Spleen (tissue), 7 donors: ENCODE measurements at regions not wholly inside any gene's neighbourhood (a gene's known extent, or its start where the extent isn't known, plus 50 kb on each side); places are given as distances from the start of the nearest gene placed in this dataset.

Source experiments
- CTCF ChIP-seq, 11 experiments: fragments of 200-600 bp in 7 of 11; fragments of 450-650 bp in 4 of 11; sonication (generic) in 4 of 11; IDR thresholded peaks in 8 of 11; conservative IDR thresholded peaks in 3 of 11; 1 replicate in 7 of 11; 2 replicates in 4 of 11; pipeline versions ENCODE4 v1.4.0 to v1.8.0; 2016 to 2021; ENCODE audit warnings: antibody characterized with exemption in 11 of 11, inconsistent platforms in 4 of 11, mild to moderate bottlenecking in 1 of 11
- POLR2AphosphoS5 ChIP-seq, 3 donors: sonication (generic); formaldehyde crosslinking; IDR thresholded peaks; one replicate each; pipeline ENCODE4 v1.5.1; 2017; ENCODE audit warnings: antibody characterized with exemption in 3 of 3
- donor health status: DM: no; HTN: no; CAD: no; lungs with moderate emphysema.
- donor health status: DM: no; HTN: no; CAD: no.
- donor health status: DM: no; HTN: no; CAD: no.

GRCh38 chr3:70546679-70547078 lies 234.2 kb upstream of the MDFIC2 start:
- no peak for TF ChIP-seq CTCF (IDR thresholded peaks at IDR 0.05 in 8 of 11, conservative IDR thresholded peaks at IDR 0.05 in 3 of 11)
- no peak for TF ChIP-seq POLR2AphosphoS5 (IDR thresholded peaks at IDR 0.05)
